HCT116 (cell line): ENCODE measurements at regions not wholly inside any gene's neighbourhood (a gene's known extent, or its start where the extent isn't known, plus 50 kb on each side); places are given as distances from the start of the nearest gene placed in this dataset.

ENCODE experiments used
- ATAC-seq: fragments of 200-7000 bp; cut with Tn5 transposase; 2 replicates; pipeline ENCODE4 v1.9.1; 2020; ENCODE audit warnings: mild to moderate bottlenecking, moderate library complexity
- BruUV-seq: library from RNA; stranded (reverse); fragments of 400-500 nt; replicated peaks from 2 replicates; lab custom pipeline; 2021; lab: Mats Ljungman, UMichigan
- CTCF ChIA-PET: fragments of 300-600 bp; sonication (Branson Sonifier 250); formaldehyde crosslinking; loops from one replicate; lab custom pipeline; 2021; ENCODE audit warnings: antibody characterized with exemption; lab: Charles Lee
- POLR2A ChIA-PET: fragments of 300-600, 350-600 bp; sonication (Branson Sonifier 250); formaldehyde crosslinking; loops from one replicate; lab custom pipeline; 2021; ENCODE audit warnings: antibody characterized with exemption; lab: Charles Lee
- RAD21 ChIA-PET, 2 experiments: fragments of 300-600 bp; sonication (Branson Sonifier 250); formaldehyde crosslinking; loops; one replicate each; lab custom pipeline; 2023; ENCODE audit warnings: low total read pairs in 2 of 2; ENCODE audit not compliant: uncharacterized antibody in 2 of 2, unreplicated experiment in 2 of 2, low non-redundant PET in 1 of 2; lab: Charles Lee
- DNase-seq: peaks from one replicate; pipeline ENCODE4 v3.0.0-alpha.2; 2010; ENCODE audit warnings: low read depth, low spot score
- H2AFZ ChIP-seq: fragments of 200-600 bp; shearing (Covaris generic), sonication (generic); 2 replicates; pipeline ENCODE4 v1.6.1; 2017; ENCODE audit warnings: low read depth, mixed run types, mixed read lengths, antibody characterized with exemption, low read length; ENCODE audit not compliant: poor library complexity, severe bottlenecking
- H3K27ac ChIP-seq: 2 replicates; pipeline ENCODE4 v1.5.1; 2012; ENCODE audit warnings: low read depth, low read length
- H3K27me3 ChIP-seq: fragments of 200-600 bp; sonication (generic); 2 replicates; pipeline ENCODE4 v1.6.1; 2016; ENCODE audit warnings: mixed run types, low read length, mixed read lengths; ENCODE audit not compliant: insufficient read depth
- H3K36me3 ChIP-seq, 2 experiments: fragments of 200-500 bp in 1 of 2; fragments of 200-600 bp in 1 of 2; sonication (Bioruptor generic) in 1 of 2; sonication (generic) in 1 of 2; 2 replicates each; pipeline versions ENCODE4 v1.5.1 to v1.6.1; 2014 to 2016; ENCODE audit warnings: low read length in 2 of 2, inconsistent platforms in 1 of 2, mixed read lengths in 1 of 2, mixed run types in 1 of 2; ENCODE audit not compliant: insufficient read depth in 2 of 2, control insufficient read depth in 1 of 2
- H3K4me1 ChIP-seq, 2 experiments: fragments of 200-600 bp in 1 of 2; sonication (generic) in 1 of 2; 2 replicates each; pipeline versions ENCODE4 v1.5.1 to v1.6.1; 2012 to 2017; ENCODE audit warnings: low read length in 2 of 2, inconsistent platforms in 1 of 2, mild to moderate bottlenecking in 1 of 2, mixed read lengths in 1 of 2, mixed run types in 1 of 2, moderate library complexity in 1 of 2; ENCODE audit not compliant: insufficient read depth in 2 of 2, control insufficient read depth in 1 of 2
- H3K4me2 ChIP-seq: fragments of 200-600 bp; sonication (generic); 2 replicates; pipeline ENCODE4 v1.6.1; 2017; ENCODE audit warnings: mixed run types, low read length, mixed read lengths
- H3K4me3 ChIP-seq, 2 experiments: fragments of 200-600 bp in 1 of 2; sonication (generic) in 1 of 2; replicated peaks in 1 of 2; 2 replicates each; pipeline ENCODE4 v1.5.1; 2011 to 2016; ENCODE audit warnings: low read length in 2 of 2, control low read depth in 1 of 2, low read depth in 1 of 2, mild to moderate bottlenecking in 1 of 2, mixed read lengths in 1 of 2, mixed run types in 1 of 2
- H3K79me2 ChIP-seq: fragments of 200-600 bp; sonication (generic); 2 replicates; pipeline ENCODE4 v1.6.1; 2017; ENCODE audit warnings: mild to moderate bottlenecking, mixed run types, low read length, moderate library complexity, mixed read lengths; ENCODE audit not compliant: insufficient read depth
- H3K9ac ChIP-seq: fragments of 200-600 bp; sonication (generic); 2 replicates; pipeline ENCODE4 v1.6.1; 2016; ENCODE audit warnings: low read length, mixed read lengths
- H3K9me2 ChIP-seq: fragments of 200-600 bp; sonication (generic), shearing (Covaris generic); 2 replicates; pipeline ENCODE4 v1.6.1; 2017; ENCODE audit warnings: mixed run types, mild to moderate bottlenecking, moderate library complexity; ENCODE audit not compliant: insufficient read depth
- H3K9me3 ChIP-seq, 2 experiments: fragments of 200-500 bp in 1 of 2; fragments of 200-600 bp in 1 of 2; sonication (Bioruptor generic) in 1 of 2; sonication (generic) in 1 of 2; 2 replicates each; pipeline ENCODE4 v1.6.1; 2014 to 2017; ENCODE audit warnings: low read length in 2 of 2, mixed read lengths in 2 of 2, inconsistent platforms in 1 of 2, low read depth in 1 of 2, mild to moderate bottlenecking in 1 of 2, mixed run types in 1 of 2, moderate library complexity in 1 of 2; ENCODE audit not compliant: control insufficient read depth in 1 of 2, insufficient read depth in 1 of 2
- H4K20me1 ChIP-seq: fragments of 200-600 bp; sonication (generic), shearing (Covaris generic); 2 replicates; pipeline ENCODE4 v1.6.1; 2017; ENCODE audit warnings: mixed run types, mild to moderate bottlenecking, moderate library complexity; ENCODE audit not compliant: insufficient read depth
- ATF3 ChIP-seq: IDR thresholded peaks from 2 replicates; pipeline ENCODE4 v1.6.1; 2012
- EZH2 ChIP-seq: fragments of 200-600 bp; sonication (generic); IDR thresholded peaks from 2 replicates; pipeline ENCODE4 v1.6.1; 2017; ENCODE audit warnings: antibody characterized with exemption, mixed run types
- EZH2phosphoT487 ChIP-seq: fragments of 200-600 bp; IDR thresholded peaks from 2 replicates; pipeline ENCODE4 v1.6.1; 2018; ENCODE audit warnings: antibody characterized with exemption, borderline replicate concordance
- POLR2A ChIP-seq: IDR thresholded peaks from 2 replicates; pipeline ENCODE4 v1.7.0; 2011; ENCODE audit warnings: borderline replicate concordance; ENCODE audit not compliant: insufficient read depth, insufficient read length; ENCODE audit errors: extremely low read depth
- REST ChIP-seq: IDR thresholded peaks from 2 replicates; pipeline ENCODE4 v1.6.1; 2012; ENCODE audit warnings: low read depth
- SP1 ChIP-seq: IDR thresholded peaks from 2 replicates; pipeline ENCODE4 v1.6.1; 2012; ENCODE audit warnings: low read depth
- TCF7L2 ChIP-seq: IDR thresholded peaks from 2 replicates; pipeline ENCODE4 v1.7.0; 2011; ENCODE audit warnings: borderline replicate concordance, inconsistent platforms; ENCODE audit not compliant: insufficient read depth, insufficient read length; ENCODE audit errors: extremely low read depth
- YY1 ChIP-seq: IDR thresholded peaks from 2 replicates; pipeline ENCODE4 v1.6.1; 2011; ENCODE audit warnings: low read length, low read depth, moderate library complexity, mild to moderate bottlenecking; ENCODE audit not compliant: insufficient replicate concordance; ENCODE audit errors: extremely low read depth
- ZFX ChIP-seq: fragments of 450-650 bp; IDR thresholded peaks from 2 replicates; pipeline ENCODE4 v1.6.1; 2017
- intact Hi-C: fragments of 100-400 bp; cut with micrococcal nuclease; formaldehyde crosslinking; loops from 2 replicates; pipeline ENCODE4 v1.10.0; 2022
- TF ChIP-seq, protein P1 (sequence below): IDR thresholded peaks from 2 replicates; pipeline ENCODE4 v1.6.1; 2011; ENCODE audit warnings: mild to moderate bottlenecking, low read length, moderate library complexity; ENCODE audit not compliant: insufficient replicate concordance; ENCODE audit errors: extremely low read depth

GRCh38 chr6:118743746-118744145 is 92.4 kb upstream of the CEP85L start:
- H2AFZ ChIP-seq, result no peak overlapping the region
- DNase-seq (no peak), ATAC-seq (no peak)
- ChIA-PET POLR2A (no interaction called here), CTCF (no interaction called here), RAD21 (no interaction called here)
- no peak overlapping the region for H3K4me3 ChIP-seq
- H3K36me3 ChIP-seq, result no peaks in the 10 kb centered on the region
- no peaks in the 10 kb centered on the region for H3K9me2 ChIP-seq
- no peaks in the 10 kb centered on the region for H3K27me3 ChIP-seq
- H3K9ac ChIP-seq, result no peak overlapping the region
- H3K4me2 ChIP-seq, result no peak overlapping the region
- no peaks in the 10 kb centered on the region for H3K9me3 ChIP-seq
- intact Hi-C loops, result no loop called here
- H3K79me2 ChIP-seq, result no peaks in the 10 kb centered on the region
- H3K4me1 ChIP-seq, result no peaks in the 10 kb centered on the region
- TF ChIP-seq, protein P1, sequence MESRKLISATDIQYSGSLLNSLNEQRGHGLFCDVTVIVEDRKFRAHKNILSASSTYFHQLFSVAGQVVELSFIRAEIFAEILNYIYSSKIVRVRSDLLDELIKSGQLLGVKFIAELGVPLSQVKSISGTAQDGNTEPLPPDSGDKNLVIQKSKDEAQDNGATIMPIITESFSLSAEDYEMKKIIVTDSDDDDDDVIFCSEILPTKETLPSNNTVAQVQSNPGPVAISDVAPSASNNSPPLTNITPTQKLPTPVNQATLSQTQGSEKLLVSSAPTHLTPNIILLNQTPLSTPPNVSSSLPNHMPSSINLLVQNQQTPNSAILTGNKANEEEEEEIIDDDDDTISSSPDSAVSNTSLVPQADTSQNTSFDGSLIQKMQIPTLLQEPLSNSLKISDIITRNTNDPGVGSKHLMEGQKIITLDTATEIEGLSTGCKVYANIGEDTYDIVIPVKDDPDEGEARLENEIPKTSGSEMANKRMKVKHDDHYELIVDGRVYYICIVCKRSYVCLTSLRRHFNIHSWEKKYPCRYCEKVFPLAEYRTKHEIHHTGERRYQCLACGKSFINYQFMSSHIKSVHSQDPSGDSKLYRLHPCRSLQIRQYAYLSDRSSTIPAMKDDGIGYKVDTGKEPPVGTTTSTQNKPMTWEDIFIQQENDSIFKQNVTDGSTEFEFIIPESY, result no peak
- no peak for TF ChIP-seq EZH2
- no peak for TF ChIP-seq YY1
- TF ChIP-seq TCF7L2, result no peak
- no peak for TF ChIP-seq ATF3
- no peak for TF ChIP-seq REST
- TF ChIP-seq POLR2A, result no peak
- TF ChIP-seq EZH2phosphoT487, result no peak
- no peak for TF ChIP-seq ZFX
- TF ChIP-seq SP1, result no peak
- H4K20me1 ChIP-seq, result no peaks in the 10 kb centered on the region
- no TSS peak for BruUV-seq
- H3K27ac ChIP-seq, result no peak overlapping the region
